ENCODE measurements at regions not wholly inside any gene's neighbourhood (a gene's known extent, or its start where the extent isn't known, plus 50 kb on each side); places are given as distances from the start of the nearest gene placed in this dataset.

DNA sequence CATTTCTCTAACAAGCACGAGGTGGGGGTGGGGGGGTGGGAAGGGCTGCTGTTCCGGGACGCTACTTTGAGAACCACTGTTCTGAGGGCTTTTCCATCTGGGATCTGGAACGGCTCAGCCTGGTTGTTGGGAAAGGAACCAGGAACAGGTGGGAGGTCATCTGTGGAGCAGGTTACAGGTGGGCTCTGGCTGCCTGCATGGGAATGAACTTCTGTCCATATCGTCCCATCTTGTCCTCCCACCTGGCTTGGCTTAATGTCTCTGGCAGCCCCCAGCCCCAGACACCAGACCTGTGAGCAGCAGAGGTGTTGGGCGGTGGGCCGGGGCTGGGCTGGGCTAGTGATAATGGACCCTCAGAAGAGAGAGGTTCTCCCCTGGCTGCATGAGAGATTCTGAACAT is 69.4 kb upstream of the TARDBP start:
- BruUV-seq (replicated peaks), result no TSS peak
- Histone ChIP-seq H2AFZ (ENCODE audit: control insufficient read depth, low read depth, low read length) (no peak overlapping the region), H3K4me3 (no peak overlapping the region), H3K4me2 (ENCODE audit: control insufficient read depth, insufficient read depth) (no peak overlapping the region), H3K9me3 (replicated peaks; ENCODE audit: control insufficient read depth, insufficient read depth, low read length) (no peaks in the 10 kb centered on the region), H3K4me1 (ENCODE audit: control insufficient read depth, insufficient read depth, low read length) (peaks cover 21% of the 10 kb centered on the region), H3K27me3 (replicated peaks in 1 of 2; ENCODE audit: control insufficient read depth in 2 of 2, insufficient read depth in 2 of 2, low read length in 1 of 2) (peaks cover 4 to 8% of the 10 kb centered on the region in 2 experiments; a peak in 3 of 4 replicates), H3K9ac (ENCODE audit: control insufficient read depth, insufficient read depth, low read length) (no peak overlapping the region), H3K36me3 (ENCODE audit: control insufficient read depth in 2 of 2, insufficient read depth in 2 of 2, low read length in 1 of 2) (no peaks in the 10 kb centered on the region), H3K27ac (ENCODE audit: control insufficient read depth, insufficient read depth) (no peak overlapping the region), H4K20me1 (ENCODE audit: control insufficient read depth, insufficient read depth) (no peaks in the 10 kb centered on the region; the same call in 1 of the 2 replicates), H3K79me2 (ENCODE audit: control insufficient read depth, insufficient read depth, low read length) (no peaks in the 10 kb centered on the region)
- no peak for FAIRE-seq
- in situ Hi-C loops (cut with MboI), result loop anchor here (5.0 kb wide), 1 partner anchor 436 kb away; no protein-coding TSS in a partner anchor
- ChIA-PET POLR2A (no interaction called here), RAD21 (ENCODE audit: unreplicated experiment) (no interaction called here), SMC1A (ENCODE audit: uncharacterized antibody, unreplicated experiment) (no interaction called here), CTCF (no interaction called here)
- intact Hi-C loops (cut with micrococcal nuclease; ENCODE audit: unreplicated experiment), result loop anchor here (5.0 kb wide), 1 partner anchor 251 kb away; no protein-coding TSS in a partner anchor
- TF ChIP-seq MTA3 (IDR thresholded peaks at IDR 0.05; ENCODE audit: borderline replicate concordance, low read length) (no peak), CEBPB (IDR thresholded peaks at IDR 0.05; ENCODE audit: borderline replicate concordance in 1 of 2, low read depth in 2 of 2, low read length in 2 of 2) (no peak)
- no peak for DNase-seq (ENCODE audit: low read depth, low spot score)
- ATAC-seq, result no peak
- 35% methylated on average over 7 of the region's 7 CpGs for WGBS (ENCODE audit: insufficient coverage, insufficient replicate concordance, low lambda C conversion rate, missing lambda C conversion rate)

DNA sequence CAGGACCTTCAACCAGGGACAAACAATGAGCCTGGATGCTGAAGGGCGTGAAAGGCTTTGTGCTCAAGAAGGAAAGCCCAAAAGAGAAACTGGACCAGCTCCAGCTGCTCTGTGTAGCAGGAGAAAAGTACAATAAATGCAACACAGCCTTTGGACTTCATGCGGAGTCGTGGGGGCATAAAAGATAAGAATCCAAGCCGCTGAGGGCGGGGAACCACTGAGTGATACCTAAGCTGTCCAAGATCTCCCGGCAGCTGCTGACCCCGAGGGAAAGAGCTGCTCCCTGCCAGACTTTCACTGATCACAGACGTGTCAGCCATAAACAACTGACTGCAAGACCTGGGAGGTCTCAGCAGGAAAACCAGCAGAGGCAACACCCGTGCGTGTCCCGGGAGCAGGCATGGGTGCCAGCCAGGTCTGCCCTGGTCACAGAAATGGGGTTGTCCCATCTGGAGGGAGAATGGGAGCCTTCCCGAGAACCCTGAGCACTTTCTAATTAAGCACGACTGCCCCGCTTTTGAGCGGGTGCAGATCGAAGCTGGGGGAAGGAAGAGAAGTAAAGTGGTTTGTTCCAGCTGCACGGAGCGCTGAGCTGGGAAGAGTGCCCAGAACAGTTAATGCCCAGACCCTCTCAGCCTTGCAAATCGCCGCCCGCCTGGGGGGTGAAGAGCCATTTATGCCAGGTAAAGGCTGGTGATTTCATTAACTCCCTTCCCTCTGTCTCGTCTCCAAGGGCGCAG is 68.3 kb upstream of the TARDBP start:
- intact Hi-C loops (cut with micrococcal nuclease; ENCODE audit: unreplicated experiment), result loop anchor here (5.0 kb wide), 1 partner anchor 252 kb away; no protein-coding TSS in a partner anchor
- Histone ChIP-seq H4K20me1 (ENCODE audit: control insufficient read depth, insufficient read depth) (no peaks in the 10 kb centered on the region; the same call in 1 of the 2 replicates), H2AFZ (ENCODE audit: control insufficient read depth, low read depth, low read length) (no peak overlapping the region), H3K9ac (ENCODE audit: control insufficient read depth, insufficient read depth, low read length) (no peak overlapping the region), H3K4me2 (ENCODE audit: control insufficient read depth, insufficient read depth) (peak overlapping the region; percentile 8; the same call in 1 of the 2 replicates), H3K36me3 (ENCODE audit: control insufficient read depth in 2 of 2, insufficient read depth in 2 of 2, low read length in 1 of 2) (no peaks in the 10 kb centered on the region), H3K27ac (ENCODE audit: control insufficient read depth, insufficient read depth) (no peak overlapping the region), H3K27me3 (replicated peaks in 1 of 2; ENCODE audit: control insufficient read depth in 2 of 2, insufficient read depth in 2 of 2, low read length in 1 of 2) (peaks cover 0 to 3% of the 10 kb centered on the region in 2 experiments; a peak in 3 of 4 replicates), H3K4me1 (ENCODE audit: control insufficient read depth, insufficient read depth, low read length) (peaks cover 21% of the 10 kb centered on the region), H3K79me2 (ENCODE audit: control insufficient read depth, insufficient read depth, low read length) (no peaks in the 10 kb centered on the region), H3K4me3 (no peak overlapping the region), H3K9me3 (replicated peaks; ENCODE audit: control insufficient read depth, insufficient read depth, low read length) (no peaks in the 10 kb centered on the region)
- ChIA-PET POLR2A (no interaction called here), SMC1A (ENCODE audit: uncharacterized antibody, unreplicated experiment) (interaction anchor here (0.7 kb wide), 1 partner anchor 19 kb away, joined by 3 read pairs; no protein-coding TSS in a partner anchor), CTCF (interaction anchor here (0.6 to 0.9 kb wide), 4 partner anchors 18 to 449 kb away, joined by 3 to 4 read pairs (median 4); no protein-coding TSS in a partner anchor), RAD21 (ENCODE audit: unreplicated experiment) (no interaction called here)
- in situ Hi-C loops (cut with MboI), result loop anchor here (5.0 kb wide), 1 partner anchor 437 kb away; no protein-coding TSS in a partner anchor
- no peak for DNase-seq (ENCODE audit: low read depth, low spot score)
- BruUV-seq (replicated peaks), result no TSS peak
- no peak for ATAC-seq
- TF ChIP-seq NRF1 (conservative IDR thresholded peaks at IDR 0.05; ENCODE audit: low read depth, low read length) (no peak), NR2F1 (conservative IDR thresholded peaks at IDR 0.05) (no peak)
- 9% methylated on average over 23 of the region's 23 CpGs for WGBS (ENCODE audit: insufficient coverage, insufficient replicate concordance, low lambda C conversion rate, missing lambda C conversion rate)
- no peak for FAIRE-seq

Data from GM12878 (cell line).